ENCODE measurements at regions not wholly inside any gene's neighbourhood (a gene's known extent, or its start where the extent isn't known, plus 50 kb on each side); places are given as distances from the start of the nearest gene placed in this dataset.

DNA sequence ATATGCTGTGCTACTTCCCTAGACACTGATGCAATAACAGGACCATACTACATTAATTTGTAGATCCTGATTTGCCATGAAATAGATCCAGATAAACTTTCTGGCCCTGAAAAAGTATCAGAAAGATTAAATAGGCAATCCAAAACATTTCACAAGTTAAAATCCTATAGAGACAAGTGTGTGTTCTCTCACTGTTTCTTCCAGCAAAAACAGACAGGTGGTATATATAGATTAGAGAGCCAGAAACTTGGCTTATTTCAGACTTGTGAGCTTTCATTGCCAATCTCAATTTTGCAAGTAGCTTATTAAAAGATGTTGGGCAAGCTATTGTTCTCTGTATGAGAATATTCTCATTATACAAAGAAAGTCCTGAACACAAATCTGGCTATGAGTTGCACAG, 289.1 kb upstream of the MANEA start:
- no peak overlapping the region for H3K9ac ChIP-seq (ENCODE audit: low read depth, low read length)
- H3K9me3 ChIP-seq (ENCODE audit: insufficient read depth, low read depth, low read length) = no peaks in the 10 kb centered on the region
- H3K27ac ChIP-seq (ENCODE audit: low read depth, low read length) = no peak overlapping the region
- H3K4me3 ChIP-seq (ENCODE audit: low read length) = no peak overlapping the region
- H3K36me3 ChIP-seq (ENCODE audit: insufficient read depth, low read length) = no peaks in the 10 kb centered on the region
- no peaks in the 10 kb centered on the region for H3K27me3 ChIP-seq (ENCODE audit: insufficient read depth, low read length)
- peaks cover 12% of the 10 kb centered on the region; the same call in 1 of the 2 replicates for H3K4me1 ChIP-seq (ENCODE audit: insufficient read depth, low read length)

DNA sequence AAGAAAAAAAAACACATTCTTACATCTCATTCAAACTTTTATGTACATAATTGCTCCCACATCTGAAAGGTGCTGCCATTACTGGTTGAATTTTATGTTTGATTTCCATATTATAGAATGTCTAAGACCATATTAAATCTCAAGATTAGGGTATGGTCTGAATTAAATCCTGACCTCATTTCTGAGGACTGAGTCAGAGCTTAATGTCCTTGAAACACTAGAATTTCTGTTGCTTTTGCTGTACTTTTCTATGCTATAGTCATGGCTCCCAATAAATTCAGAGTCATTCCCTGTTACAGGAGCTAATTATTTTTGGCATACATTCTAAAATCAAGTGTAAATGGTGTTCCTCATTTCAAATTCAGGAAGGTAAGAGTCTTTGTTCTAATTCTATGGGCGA, 285.3 kb upstream of the MANEA start:
- H3K27ac ChIP-seq (ENCODE audit: low read depth, low read length) = no peak overlapping the region
- no peak overlapping the region for H3K9ac ChIP-seq (ENCODE audit: low read depth, low read length)
- no peak overlapping the region for H3K4me3 ChIP-seq (ENCODE audit: low read length)
- peaks cover 9% of the 10 kb centered on the region for H3K4me1 ChIP-seq (ENCODE audit: insufficient read depth, low read length)
- WGBS = no CpG with 5 or more reads among the region's 1 CpG
- no peaks in the 10 kb centered on the region for H3K9me3 ChIP-seq (ENCODE audit: insufficient read depth, low read depth, low read length)
- H3K27me3 ChIP-seq (ENCODE audit: insufficient read depth, low read length) = no peaks in the 10 kb centered on the region
- no peaks in the 10 kb centered on the region for H3K36me3 ChIP-seq (ENCODE audit: insufficient read depth, low read length)

DNA sequence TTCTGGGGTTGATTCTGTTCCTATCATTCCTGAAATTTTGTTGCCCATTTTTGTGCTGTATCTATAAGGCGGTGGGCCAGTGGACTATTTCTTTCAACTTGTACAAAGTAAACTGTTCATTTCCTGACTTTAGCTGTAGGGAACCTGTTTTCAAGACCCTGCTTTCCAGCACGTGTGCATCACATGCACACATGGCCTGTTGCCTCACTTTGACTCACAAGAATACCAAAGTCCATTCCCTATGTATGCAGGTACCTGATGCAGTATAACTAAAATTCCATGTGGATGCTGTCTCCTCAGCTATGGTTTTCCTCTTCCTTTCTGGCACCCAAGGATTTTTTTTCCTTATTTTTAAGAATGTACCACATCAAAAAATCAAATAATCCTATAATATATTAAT, 284.1 kb upstream of the MANEA start:
- H3K36me3 ChIP-seq (ENCODE audit: insufficient read depth, low read length) = no peaks in the 10 kb centered on the region
- no peak overlapping the region for H3K4me3 ChIP-seq (ENCODE audit: low read length)
- no peaks in the 10 kb centered on the region for H3K27me3 ChIP-seq (ENCODE audit: insufficient read depth, low read length)
- no peaks in the 10 kb centered on the region for H3K9me3 ChIP-seq (ENCODE audit: insufficient read depth, low read depth, low read length)
- peaks cover 9% of the 10 kb centered on the region for H3K4me1 ChIP-seq (ENCODE audit: insufficient read depth, low read length)
- no peak overlapping the region for H3K27ac ChIP-seq (ENCODE audit: low read depth, low read length)
- H3K9ac ChIP-seq (ENCODE audit: low read depth, low read length) = no peak overlapping the region
- WGBS = 94% methylated on average over 2 of the region's 2 CpGs

DNA sequence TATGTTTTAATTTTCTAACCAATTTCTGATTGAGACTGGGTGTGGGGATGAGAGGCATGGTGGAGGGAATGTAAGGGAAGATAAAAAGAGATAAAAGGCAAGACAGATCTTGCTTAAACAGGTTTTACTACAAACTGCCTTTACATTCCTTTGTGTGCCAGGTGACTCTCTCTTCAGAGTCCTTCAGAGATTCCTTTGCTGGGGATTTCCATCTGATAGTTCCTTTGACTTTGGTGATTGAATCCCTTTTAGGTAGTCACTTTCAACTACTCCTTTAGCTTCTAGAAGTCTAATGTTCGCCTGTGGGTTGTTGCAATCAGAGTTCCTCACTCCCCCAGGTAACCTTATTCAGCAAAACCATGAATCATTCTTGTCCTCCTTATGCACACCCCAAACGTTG, 283.3 kb upstream of the MANEA start:
- H3K4me3 ChIP-seq (ENCODE audit: low read length) = no peak overlapping the region
- WGBS = 73% methylated on average over 2 of the region's 2 CpGs
- H3K27ac ChIP-seq (ENCODE audit: low read depth, low read length) = no peak overlapping the region
- peaks cover 9% of the 10 kb centered on the region for H3K4me1 ChIP-seq (ENCODE audit: insufficient read depth, low read length)
- no peaks in the 10 kb centered on the region for H3K36me3 ChIP-seq (ENCODE audit: insufficient read depth, low read length)
- no peak overlapping the region for H3K9ac ChIP-seq (ENCODE audit: low read depth, low read length)
- no peaks in the 10 kb centered on the region for H3K27me3 ChIP-seq (ENCODE audit: insufficient read depth, low read length)
- H3K9me3 ChIP-seq (ENCODE audit: insufficient read depth, low read depth, low read length) = no peaks in the 10 kb centered on the region

DNA sequence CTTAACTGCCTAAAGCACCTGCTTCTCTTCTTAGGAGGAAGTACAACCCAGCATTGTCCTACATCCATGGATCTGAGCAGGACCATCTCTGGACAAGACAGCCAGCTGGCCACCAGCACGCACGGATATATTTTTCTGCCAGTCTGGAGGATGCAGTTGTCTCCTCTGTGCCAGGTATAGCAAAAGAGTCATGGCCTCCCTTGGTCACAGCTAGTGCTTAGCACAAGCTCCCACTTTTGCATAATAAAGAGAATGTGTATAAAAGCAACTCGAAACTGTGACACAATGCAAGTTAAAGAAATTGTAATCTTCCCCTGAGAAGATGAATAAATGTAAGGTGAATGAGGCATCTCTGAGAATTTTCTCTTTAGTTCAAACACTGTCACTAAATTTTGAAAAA, 267.8 kb upstream of the MANEA start:
- WGBS = 82% methylated on average over 3 of the region's 3 CpGs
- no peak overlapping the region for H3K9ac ChIP-seq (ENCODE audit: low read depth, low read length)

DNA sequence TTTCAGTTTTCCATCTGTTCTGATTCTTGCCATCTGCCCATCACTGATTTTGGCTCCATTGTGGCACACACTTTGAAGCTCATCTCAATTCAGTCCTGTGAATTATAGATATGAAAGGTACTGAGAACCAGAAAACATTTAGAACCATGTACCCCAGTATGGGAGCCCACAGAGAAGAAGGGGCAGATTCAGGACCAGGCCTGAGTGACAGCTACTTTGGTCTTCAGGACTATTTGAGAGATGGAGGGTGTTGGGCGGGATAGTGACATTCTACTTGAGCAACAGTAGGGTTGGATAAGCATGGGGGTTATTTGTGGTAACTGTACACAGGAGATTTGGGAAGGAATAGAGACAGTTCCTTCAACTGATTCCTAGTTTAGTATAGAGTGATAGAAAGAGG, 259.2 kb upstream of the MANEA start:
- Histone ChIP-seq H3K9me3 (ENCODE audit: insufficient read depth, low read depth, low read length) (no peaks in the 10 kb centered on the region), H3K27me3 (ENCODE audit: insufficient read depth, low read length) (no peaks in the 10 kb centered on the region), H3K36me3 (ENCODE audit: insufficient read depth, low read length) (no peaks in the 10 kb centered on the region), H3K27ac (ENCODE audit: low read depth, low read length) (no peak overlapping the region), H3K9ac (ENCODE audit: low read depth, low read length) (no peak overlapping the region), H3K4me3 (ENCODE audit: low read length) (no peak overlapping the region), H3K4me1 (ENCODE audit: insufficient read depth, low read length) (no peaks in the 10 kb centered on the region)
- WGBS = 97% methylated on average over 1 of the region's 1 CpG

More for the DNA sequence above, 267.8 kb upstream of the MANEA start:
- Histone ChIP-seq H3K27me3 (ENCODE audit: insufficient read depth, low read length) (no peaks in the 10 kb centered on the region), H3K9me3 (ENCODE audit: insufficient read depth, low read depth, low read length) (no peaks in the 10 kb centered on the region), H3K4me1 (ENCODE audit: insufficient read depth, low read length) (peaks cover 8% of the 10 kb centered on the region), H3K27ac (ENCODE audit: low read depth, low read length) (no peak overlapping the region), H3K4me3 (ENCODE audit: low read length) (no peak overlapping the region), H3K36me3 (ENCODE audit: insufficient read depth, low read length) (no peaks in the 10 kb centered on the region)

DNA sequence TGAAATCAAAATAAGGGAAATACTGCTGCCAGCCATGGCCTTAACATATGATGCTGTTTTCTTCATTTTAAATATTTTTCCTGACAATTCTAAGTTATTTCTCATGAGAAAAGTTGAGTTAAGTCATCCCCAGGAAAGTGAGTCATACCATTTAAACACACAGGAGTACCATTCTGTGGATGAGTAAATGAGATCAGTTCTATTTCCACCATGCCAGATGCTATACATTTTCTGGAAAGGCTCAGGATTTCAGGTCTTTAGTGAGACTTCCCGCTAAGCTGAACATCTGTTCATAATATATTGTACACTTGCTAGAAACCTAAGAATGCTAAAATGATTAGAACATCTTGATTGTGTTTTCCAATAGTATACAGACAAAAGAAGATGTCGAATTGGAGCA, 256.2 kb upstream of the MANEA start:
- Histone ChIP-seq H3K36me3 (ENCODE audit: insufficient read depth, low read length) (no peaks in the 10 kb centered on the region), H3K4me1 (ENCODE audit: insufficient read depth, low read length) (no peaks in the 10 kb centered on the region), H3K9me3 (ENCODE audit: insufficient read depth, low read depth, low read length) (no peaks in the 10 kb centered on the region), H3K27ac (ENCODE audit: low read depth, low read length) (no peak overlapping the region), H3K27me3 (ENCODE audit: insufficient read depth, low read length) (no peaks in the 10 kb centered on the region), H3K4me3 (ENCODE audit: low read length) (no peak overlapping the region), H3K9ac (ENCODE audit: low read depth, low read length) (no peak overlapping the region)
- no CpG with 5 or more reads among the region's 2 CpGs for WGBS

DNA sequence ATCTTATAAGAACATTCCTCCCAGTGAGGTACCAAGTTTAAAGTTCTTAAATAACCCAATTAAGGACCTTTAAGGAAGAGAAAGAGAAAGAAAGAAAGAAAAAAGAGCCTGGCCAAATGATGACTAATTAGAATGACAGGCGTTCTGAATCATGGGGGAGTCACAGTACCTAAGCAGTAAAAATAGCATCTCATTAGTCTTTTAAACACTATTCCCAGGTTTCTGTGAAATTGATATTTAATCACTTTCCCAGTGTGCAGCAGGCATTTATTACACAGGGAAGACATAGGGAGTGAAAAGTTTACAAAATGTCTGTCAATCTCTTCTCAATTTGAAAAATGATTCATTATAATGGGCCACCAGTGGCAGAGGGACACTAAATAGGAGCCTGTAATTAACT, 251.4 kb upstream of the MANEA start:
- Histone ChIP-seq H3K27me3 (ENCODE audit: insufficient read depth, low read length) (no peaks in the 10 kb centered on the region), H3K9ac (ENCODE audit: low read depth, low read length) (no peak overlapping the region), H3K36me3 (ENCODE audit: insufficient read depth, low read length) (no peaks in the 10 kb centered on the region), H3K4me3 (ENCODE audit: low read length) (no peak overlapping the region), H3K4me1 (ENCODE audit: insufficient read depth, low read length) (no peaks in the 10 kb centered on the region), H3K27ac (ENCODE audit: low read depth, low read length) (no peak overlapping the region), H3K9me3 (ENCODE audit: insufficient read depth, low read depth, low read length) (no peaks in the 10 kb centered on the region)
- WGBS = 63% methylated on average over 1 of the region's 1 CpG

DNA sequence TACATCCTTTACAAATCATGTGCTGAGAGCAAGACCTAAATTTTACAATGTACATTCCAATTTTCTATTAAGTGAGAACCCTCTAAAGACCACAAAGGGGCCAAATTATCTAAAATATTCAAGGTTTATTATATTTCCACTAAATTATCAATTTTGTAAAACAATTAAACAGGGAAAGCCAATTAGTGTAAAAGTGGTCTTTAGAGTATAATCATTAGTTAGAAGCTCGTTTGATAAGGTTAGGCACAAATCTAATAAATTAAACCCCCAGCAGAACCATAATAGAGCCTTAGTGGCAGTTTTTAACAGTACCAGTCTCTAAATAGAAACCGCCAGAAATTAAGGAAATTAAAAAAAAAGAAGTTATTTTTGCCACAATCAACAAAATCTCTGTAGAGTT, 249.1 kb upstream of the MANEA start:
- no CpG with 5 or more reads among the region's 2 CpGs for WGBS
- H3K36me3 ChIP-seq (ENCODE audit: insufficient read depth, low read length) = no peaks in the 10 kb centered on the region
- no peak overlapping the region for H3K4me3 ChIP-seq (ENCODE audit: low read length)
- no peaks in the 10 kb centered on the region for H3K9me3 ChIP-seq (ENCODE audit: insufficient read depth, low read depth, low read length)
- H3K27ac ChIP-seq (ENCODE audit: low read depth, low read length) = no peak overlapping the region
- no peaks in the 10 kb centered on the region for H3K27me3 ChIP-seq (ENCODE audit: insufficient read depth, low read length)
- no peak overlapping the region for H3K9ac ChIP-seq (ENCODE audit: low read depth, low read length)
- H3K4me1 ChIP-seq (ENCODE audit: insufficient read depth, low read length) = no peaks in the 10 kb centered on the region

DNA sequence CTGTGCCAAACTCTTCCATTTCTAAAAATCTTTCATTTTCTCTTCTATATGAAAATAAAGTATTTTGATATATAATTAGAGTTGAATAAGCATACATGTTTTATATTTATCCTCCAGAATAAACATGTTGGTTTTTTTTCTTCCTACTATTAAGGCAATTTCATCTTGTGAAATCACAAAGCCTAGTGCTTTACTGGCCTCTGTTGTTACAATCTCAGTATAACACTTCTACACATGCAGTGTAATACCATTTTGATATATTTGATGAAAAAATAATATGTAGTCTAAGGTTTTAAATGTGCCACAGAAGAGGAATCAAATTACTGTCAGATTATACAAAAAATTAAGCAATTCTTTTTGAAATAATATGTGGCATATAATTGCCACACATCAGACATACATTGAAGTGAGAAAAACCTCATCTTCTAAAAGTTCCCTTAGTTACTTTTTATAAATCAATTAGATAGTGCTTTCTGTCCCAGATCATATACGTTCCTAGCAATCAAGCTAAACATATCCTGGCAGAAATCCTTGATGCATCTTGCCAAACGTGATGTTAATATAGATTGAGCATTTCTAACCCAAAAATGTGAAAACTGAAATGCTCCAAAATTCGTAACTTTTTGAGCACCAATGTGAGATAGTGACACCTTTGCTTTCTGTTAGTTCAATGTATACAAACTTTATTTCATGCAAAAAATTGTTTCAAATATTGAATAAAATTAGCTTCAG, 225.1 kb upstream of the MANEA start:
- H3K4me1 ChIP-seq (ENCODE audit: insufficient read depth, low read length) = no peaks in the 10 kb centered on the region
- no peaks in the 10 kb centered on the region for H3K27me3 ChIP-seq (ENCODE audit: insufficient read depth, low read length)
- H3K27ac ChIP-seq (ENCODE audit: low read depth, low read length) = no peak overlapping the region
- H3K9ac ChIP-seq (ENCODE audit: low read depth, low read length) = no peak overlapping the region
- 96% methylated on average over 3 of the region's 3 CpGs for WGBS
- no peak overlapping the region for H3K4me3 ChIP-seq (ENCODE audit: low read length)
- H3K9me3 ChIP-seq (ENCODE audit: insufficient read depth, low read depth, low read length) = no peaks in the 10 kb centered on the region
- H3K36me3 ChIP-seq (ENCODE audit: insufficient read depth, low read length) = no peaks in the 10 kb centered on the region

DNA sequence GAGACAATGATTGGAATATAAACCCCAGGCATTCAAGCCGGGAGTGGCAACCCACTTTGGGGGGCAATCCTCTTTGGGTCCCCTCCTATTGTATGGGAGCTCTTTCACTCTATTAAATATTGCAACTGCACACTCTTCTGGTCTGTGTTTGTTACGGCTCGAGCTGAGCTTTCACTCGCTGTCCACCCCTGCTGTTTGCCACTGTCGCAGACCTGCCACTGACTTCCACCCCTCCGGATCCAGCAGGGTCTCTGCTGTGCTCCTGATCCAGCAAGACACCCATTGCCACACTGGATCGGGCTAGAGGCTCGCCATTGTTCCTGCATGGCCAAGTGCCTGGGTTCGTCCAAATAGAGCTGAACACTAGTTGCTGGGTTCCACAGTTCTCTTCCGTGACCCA, 222.8 kb upstream of the MANEA start:
- 93% methylated on average over 10 of the region's 10 CpGs for WGBS

More for the DNA sequence above, 222.8 kb upstream of the MANEA start:
- H3K27ac ChIP-seq (ENCODE audit: low read depth, low read length) = no peak overlapping the region
- no peak overlapping the region for H3K4me3 ChIP-seq (ENCODE audit: low read length)
- H3K27me3 ChIP-seq (ENCODE audit: insufficient read depth, low read length) = no peaks in the 10 kb centered on the region
- H3K4me1 ChIP-seq (ENCODE audit: insufficient read depth, low read length) = no peaks in the 10 kb centered on the region
- H3K36me3 ChIP-seq (ENCODE audit: insufficient read depth, low read length) = no peaks in the 10 kb centered on the region
- no peak overlapping the region for H3K9ac ChIP-seq (ENCODE audit: low read depth, low read length)
- H3K9me3 ChIP-seq (ENCODE audit: insufficient read depth, low read depth, low read length) = no peaks in the 10 kb centered on the region

All from HUES64 (cell line).